H4 (cell line): ENCODE measurements at regions not wholly inside any gene's neighbourhood (a gene's known extent, or its start where the extent isn't known, plus 50 kb on each side); places are given as distances from the start of the nearest gene placed in this dataset.

ENCODE experiments used
- DNase-seq: peaks from one replicate; pipeline ENCODE4 v3.0.0-alpha.2; 2015; ENCODE audit warnings: low spot score

DNA sequence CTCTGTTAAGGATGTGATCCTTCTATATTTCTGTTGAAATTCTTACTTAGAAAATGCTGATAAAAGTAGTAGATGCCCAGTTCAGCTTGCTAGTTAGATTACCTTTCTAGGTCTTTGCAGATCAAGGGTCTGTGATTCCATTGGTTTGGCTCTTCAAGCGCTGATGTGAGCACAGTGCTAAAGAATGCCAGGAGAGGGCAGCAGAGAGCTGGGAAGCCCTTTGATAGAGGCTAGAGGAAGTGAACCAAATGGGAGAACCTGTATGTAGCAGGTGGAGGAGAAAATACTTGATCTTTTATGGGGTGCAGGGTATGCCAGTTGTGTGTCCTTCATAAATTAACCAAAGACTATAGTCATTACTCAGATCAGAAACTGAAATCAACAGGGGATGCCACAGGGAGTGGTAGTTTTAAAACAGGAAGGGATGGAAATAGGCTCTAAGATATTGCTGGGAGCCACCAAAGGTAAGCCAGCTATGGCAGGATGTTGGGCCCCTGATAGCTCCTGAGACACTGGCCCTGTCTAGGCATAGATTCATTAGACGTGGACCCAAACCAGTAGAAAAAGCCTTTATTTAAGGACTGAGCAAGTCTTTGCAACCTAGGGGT lies 677.4 kb downstream of the SQOR start:
- peak; percentile 58 for DNase-seq

DNA sequence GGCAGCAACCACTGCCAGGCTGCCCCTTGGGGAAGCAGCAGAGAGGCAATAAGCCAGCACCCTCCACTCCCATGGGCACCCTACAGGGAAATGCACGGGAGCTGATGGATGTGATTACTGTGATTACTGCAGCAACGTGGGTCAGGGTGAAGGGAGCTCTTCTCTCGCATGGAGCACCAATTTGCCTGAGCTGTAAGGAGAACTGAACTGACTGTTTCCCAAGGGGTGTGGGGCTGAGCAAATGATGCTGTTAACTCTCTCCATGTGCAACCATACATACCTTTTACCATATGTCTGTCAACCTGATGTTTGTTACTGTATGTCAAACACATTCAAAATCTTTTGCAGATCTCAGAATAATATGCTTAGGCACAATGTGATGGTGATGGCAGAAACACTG lies 680.6 kb downstream of the SQOR start:
- DNase-seq = no peak

DNA sequence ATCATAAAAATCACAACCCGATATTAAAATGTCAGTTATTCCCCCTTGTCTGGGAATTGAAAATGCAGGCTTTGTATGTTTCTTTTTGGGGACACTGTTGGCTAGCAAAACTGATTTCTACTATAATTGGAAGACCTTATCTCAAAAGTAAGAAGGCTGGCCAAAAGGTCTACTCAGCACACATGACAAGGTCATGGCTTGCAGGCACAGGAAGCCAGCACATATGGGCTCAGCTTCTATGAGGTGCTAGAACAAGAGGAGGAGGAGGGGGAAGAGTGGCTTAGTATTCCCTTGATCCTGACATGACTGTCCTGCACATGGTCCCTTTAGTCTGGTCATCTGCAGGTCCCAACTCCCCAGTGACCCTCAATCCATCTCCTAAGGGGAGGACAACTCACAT lies 681.2 kb downstream of the SQOR start:
- no peak for DNase-seq

DNA sequence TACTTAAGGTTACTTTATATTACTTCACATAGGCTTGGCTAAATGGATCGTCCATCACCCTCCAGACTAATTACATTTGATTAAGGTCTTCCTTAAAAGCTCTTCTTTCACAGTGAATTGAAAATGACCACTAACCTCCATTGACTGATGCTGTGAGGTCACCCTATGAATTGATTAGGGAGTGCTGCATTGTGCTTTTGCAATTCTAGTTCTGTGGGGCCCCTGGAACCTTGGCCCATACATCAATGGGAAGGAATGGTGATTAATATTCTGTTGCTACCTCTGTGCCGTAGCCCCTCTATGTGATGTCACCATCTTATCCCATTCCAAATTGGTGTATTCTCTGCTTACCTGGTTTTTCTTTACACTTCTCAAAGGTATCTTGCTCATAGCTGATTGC lies 682.2 kb downstream of the SQOR start:
- DNase-seq = no peak

DNA sequence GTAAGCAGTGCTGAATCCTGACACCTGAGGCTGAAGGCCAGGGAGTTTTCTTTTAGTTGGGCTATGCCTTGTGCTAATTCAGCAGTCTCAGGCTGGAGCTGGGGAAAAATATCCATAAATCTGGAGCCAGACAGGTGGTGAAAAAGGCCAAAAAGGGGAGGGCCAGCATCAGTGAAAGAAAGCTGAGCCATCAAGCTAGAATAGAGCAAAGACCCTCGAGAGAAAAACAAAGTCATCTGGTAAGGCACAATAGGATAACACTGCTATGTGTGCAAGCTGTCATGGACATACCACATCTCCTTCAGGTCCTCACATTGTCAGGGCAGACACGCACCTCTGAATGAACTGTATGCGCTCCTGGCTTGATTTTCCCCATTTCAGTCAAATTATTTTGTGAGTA lies 687.9 kb downstream of the SQOR start:
- DNase-seq = no peak

DNA sequence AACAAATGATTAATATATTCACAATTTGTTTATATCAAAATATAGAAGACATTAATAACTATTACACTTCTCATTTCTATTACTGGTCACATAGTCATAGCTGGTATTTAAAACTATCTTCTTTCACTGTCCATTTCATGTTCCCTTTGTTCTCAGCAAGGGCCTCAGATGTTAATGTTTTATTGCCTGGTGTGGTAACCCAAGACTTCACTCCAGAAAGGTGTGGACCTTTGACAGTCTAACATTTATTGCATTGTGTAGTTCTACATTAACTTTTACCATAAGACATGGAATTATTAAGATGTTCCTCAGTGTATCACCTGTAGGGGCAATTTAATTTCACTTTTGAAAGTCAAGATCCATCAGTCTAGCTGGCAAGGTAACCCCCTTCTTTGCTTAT lies 691.3 kb downstream of the SQOR start:
- DNase-seq = no peak

DNA sequence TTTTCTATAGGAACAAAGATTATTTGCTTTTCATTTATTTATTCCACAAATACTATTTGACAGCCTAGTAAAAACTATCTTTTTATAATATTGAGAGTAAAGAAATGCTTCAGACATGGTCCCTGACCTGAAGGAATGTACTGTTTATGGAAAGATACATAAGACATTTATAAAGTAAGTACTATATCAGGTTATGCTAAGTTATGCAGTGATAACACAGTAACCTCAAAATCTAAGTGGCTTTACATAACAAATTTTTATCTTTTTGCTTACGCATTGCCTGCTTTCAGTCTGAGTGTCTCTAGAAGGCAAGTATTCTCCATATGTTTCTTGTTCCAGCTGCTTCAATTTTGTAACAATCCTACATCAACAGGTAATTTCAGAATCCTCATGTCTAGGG lies 694.0 kb downstream of the SQOR start:
- no peak for DNase-seq

DNA sequence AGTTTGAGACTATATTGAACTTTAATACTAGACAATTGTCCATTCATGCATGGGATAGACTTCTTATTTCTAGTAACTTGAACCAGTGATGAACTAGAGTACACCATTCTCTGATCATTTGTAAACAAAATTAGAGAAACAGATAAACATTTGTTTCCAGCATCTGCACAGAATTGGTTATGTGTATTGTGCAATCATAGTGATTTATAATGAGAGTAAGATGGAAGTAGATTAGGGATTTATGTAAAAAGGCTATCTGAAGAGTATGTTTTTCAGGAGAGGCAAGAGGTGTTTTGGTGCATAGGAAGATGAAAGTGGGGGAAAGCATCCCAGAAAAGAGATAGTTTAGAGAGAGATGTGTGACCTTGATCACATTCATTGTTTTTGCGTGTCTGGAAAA lies 695.0 kb downstream of the SQOR start:
- no peak for DNase-seq

DNA sequence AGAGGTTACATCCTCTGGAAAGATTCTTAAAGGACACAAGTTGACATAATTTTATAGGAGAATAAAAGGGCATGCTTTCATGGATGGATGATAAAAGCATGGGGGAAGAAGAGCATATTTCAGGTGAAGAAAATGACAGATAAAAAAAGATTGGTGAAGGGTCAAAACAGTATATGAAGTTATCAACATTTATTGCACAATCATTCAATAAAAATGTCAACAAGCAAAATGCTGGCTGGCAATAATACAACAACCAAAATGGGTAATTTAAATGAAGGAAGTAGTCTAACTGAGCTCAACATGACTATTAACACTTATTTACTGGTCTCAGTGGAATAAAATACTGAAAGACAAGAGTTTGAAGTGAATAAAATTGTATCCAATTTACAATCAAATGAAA lies 696.7 kb downstream of the SQOR start:
- no peak for DNase-seq

DNA sequence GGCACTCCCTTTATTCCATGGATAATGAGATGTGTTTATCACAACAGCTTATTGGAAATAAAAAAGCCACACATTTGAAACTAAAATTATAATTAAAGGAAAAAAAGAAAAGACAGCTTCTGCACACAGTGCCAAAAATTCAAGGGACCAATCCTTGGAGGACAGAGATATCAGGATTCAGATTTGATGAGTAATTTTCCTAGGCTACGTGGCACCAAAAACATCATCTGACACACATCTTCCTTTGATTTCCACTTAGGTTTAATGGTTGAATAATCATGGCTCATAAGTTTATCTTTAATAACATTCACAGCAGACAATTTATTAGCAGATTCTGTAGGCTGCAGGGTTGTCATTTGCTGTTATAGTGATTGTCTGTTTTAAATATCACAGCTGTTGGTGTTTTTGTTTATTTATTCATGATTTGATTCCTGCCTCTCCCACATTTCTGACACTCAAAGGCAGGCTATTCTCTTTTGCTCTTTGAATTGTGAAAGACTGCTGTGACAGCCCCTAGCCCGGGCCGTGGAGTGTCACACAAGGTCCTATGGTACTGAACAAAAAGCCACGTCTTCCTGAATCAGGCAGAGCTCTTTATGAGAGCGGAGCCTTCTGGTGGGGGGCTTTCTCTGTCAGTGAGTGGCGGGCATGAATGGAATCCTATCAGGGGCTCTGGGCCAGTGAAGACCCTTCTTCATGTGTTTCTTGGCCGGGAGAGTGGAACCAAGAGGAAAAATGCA lies 708.5 kb downstream of the SQOR start:
- no peak for DNase-seq

DNA sequence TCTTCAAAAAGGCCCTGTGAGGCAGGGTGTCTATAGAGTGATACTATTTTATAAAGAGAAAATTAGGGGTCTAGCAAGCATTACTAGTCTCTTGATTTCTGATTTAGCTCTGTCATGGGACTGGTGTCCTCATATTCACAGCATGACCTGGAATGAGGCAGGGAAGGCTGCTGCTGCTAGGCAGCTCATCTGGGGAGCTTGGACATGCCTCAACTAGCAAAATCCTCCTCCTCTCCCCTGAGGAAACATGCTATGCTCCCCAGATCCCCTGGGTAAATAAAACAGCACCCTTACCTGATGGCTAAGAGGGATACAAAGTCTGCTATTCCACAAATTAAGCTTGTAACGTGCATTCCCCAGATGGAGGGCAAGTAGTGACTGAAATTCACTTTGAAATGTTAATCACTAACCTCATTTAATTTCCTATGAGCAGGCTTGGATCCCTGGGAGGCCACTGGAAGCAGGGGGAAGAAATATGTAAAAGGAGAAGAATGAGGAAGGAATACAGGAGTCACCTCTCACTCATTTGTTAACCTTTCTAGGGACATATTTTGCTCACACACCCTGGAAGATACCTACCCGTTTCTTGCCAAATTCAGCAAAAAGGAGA lies 709.4 kb downstream of the SQOR start:
- DNase-seq = no peak

DNA sequence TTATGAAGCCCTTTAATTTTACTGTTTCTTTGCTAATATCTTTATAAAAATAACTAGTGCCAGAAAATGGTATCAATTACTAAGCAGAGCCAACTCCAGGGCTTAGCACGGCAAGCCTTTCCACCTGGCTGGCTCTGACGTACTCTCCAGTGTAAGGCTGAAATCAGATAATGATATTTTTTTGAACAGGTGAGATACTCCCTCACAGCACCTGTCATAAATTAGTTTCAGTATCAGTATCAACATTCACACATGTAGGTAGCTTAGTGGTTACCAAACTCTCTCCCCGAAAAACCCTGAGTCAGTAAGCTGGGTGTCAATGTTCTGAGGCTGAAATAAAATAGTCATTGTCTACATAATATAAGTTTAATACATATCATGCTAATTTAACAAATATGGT lies 710.1 kb downstream of the SQOR start:
- DNase-seq = no peak

DNA sequence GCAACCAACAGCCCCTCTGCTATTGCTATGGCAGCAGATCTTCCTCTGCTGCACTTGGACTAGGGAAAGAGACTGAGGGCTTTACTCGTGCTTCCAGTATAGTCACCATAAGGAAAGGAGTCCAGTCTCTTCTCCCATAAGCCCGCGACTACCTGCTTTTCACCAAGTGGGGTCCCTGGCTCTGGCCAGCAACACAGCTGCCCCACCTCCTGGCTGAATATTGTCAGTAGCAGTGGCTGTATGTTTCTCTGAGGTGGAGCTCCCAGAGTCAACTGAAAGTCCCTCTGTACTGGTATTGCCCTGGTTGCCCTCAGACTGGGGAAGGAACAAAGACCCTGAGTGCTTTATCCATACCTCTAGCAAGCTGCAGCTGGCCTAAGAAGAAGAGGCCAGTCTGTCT lies 719.6 kb downstream of the SQOR start:
- no peak for DNase-seq

DNA sequence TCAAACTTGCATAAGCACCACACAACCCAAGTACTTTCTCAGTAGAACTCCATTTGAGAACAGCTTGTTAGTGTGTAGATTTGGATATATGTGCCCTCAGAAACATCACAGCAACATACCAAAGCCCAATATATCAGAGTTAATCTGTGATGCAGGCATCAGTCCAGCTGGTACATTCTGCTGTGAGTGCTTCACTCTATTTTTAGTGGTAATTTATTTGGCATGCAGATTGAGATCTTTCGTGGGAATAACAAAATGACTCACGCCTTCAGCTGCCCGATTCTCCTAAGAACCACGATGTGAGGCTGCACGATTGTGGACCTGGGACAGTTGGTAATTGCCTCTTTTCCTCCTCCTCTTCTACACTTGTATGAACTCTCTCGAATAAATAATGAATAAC lies 730.7 kb downstream of the SQOR start:
- peak; percentile 51 for DNase-seq

DNA sequence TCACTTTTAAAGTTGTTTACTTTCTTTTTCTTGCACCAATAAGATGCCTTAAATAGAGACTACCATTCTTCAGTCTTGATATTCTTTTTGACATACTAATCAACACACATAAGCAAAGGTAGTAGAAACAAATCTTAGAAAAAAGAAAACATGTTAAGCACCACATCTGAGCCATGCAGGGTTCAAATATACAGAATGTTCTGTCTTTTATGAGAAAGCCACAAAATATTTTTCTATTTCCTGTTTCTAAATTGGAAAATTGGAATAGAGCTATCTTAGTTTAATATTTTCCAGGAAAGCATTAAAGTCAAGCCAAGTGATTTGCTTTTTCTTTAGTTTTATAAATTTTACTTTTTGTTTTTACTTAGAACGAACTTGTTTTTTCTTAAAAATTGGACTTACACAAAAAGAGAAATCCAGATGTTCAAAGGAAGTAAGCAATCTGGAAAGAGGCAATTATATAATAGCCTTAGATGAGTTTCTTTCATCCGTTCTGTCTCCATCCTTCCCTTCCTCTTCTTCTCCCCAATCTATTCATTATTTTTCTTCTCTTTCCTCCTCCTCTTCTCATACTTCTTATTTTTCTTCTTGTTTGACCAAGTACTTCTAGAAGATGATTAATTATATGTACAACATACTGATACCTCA lies 731.7 kb downstream of the SQOR start:
- no peak for DNase-seq

DNA sequence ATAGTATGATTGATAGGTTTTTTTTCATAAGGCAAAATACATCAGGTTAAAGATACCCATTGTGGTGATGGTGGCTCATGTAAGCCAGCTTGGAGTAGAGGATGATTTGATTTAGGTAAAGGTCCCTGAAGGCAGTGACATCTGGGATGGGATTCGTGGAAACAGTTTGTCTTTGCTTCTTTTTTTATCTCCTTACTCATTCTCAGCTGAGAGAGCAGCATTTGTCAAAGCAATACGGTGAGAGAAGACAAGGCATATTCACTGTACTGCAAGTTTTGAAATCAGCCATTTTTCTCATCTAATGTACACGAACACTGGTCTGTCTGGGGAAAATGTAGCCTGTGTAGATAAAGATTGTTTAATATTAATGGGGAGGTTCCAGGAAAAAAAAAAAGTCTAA lies 749.1 kb downstream of the SQOR start:
- DNase-seq = no peak

DNA sequence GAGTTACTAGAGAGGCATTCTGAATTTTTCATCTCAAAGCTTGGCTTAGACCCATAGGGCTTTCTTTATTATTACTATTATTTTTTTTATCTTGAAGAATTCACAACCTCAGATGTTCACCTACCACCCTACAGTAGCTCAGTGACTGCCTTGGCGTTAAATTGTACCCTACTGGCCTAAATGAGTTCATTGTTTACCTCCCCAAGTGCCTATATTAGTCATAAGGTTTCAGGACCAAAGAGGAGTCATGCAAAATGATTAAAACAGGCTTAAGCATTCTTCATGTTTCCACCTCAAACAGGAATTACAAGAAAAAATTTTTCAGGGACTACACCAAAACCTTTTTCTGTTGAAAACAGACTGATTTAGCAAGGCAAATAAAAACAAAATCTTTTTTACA lies 751.5 kb downstream of the SQOR start:
- peak; percentile 17 for DNase-seq

DNA sequence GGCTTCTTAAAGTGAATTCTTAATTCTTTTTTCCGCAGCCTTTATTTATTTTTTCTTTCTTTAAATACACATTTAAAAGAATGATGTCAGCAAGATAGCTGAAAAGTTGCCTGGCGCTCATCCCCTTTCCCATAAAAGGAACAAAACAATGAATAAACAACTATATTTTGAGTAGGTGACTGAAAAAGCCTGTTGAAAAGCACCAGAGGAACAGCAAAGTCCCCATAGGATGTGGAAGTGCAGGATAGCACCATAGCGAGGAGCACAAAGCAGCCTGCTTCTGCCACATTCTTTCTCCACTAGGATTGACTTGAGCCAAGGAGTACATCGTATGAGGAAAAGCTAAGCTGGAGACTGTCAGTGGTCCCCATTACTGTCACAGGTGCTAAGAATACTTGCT lies 754.9 kb downstream of the SQOR start:
- no peak for DNase-seq

DNA sequence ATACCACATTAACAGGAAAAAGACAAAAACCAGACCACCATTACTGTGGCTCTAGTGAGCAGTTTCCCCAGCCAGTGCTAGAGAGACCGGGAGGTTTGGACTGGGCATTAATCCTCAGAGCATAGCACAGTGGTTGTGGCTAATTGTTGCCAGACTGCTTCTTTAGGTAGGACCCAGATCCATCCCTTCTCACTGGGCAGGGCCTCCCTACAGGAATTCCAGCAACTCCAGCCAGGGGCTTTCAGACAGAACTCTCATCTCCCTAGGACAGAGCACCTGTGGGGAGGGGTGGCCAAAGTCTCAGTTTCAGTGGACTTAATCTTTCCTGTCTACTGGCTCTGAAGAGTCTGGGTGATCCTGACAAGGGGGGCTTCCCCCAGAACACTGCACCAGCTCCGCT lies 759.6 kb downstream of the SQOR start:
- no peak for DNase-seq

DNA sequence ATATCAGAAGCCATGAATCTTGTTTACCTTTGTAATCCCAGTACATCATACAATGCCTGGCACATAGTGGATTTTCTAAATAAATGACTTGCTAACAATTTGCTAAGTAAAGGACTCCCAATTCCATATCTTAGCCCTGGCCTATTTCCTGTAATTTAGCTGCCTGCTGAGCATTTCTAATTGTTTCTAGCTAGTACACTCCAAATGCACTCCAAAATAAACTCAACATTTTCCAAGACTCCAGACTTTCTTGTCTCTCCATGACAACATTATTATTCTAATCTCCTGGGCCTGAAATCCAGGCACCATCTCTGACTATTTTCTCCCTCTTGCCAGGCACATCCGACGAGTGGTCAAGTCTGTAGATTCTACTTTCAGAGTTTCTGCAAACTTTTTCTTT lies 773.5 kb downstream of the SQOR start:
- no peak for DNase-seq

DNA sequence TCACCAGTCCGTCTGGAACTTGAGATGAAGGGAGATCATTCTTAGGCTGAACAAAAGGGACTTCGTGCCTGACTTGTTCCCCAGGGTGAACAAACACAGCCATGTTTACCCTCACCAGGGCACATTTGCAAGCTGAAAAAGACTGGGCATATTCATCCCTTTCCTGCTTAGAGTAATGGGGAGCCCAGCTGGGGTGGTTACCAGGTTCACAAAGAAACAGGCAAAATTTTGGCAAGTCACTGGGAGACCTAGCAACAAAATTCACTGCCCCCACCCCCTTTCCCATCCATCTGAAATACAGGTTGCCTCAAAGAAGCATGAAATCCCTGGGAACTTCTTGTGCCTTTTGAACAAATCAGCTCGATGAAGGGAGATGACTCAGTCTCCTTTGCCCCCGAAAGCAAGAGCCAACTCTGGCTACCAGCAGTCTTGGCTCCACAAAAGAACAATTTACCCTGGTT lies 775.0 kb downstream of the SQOR start:
- no peak for DNase-seq

DNA sequence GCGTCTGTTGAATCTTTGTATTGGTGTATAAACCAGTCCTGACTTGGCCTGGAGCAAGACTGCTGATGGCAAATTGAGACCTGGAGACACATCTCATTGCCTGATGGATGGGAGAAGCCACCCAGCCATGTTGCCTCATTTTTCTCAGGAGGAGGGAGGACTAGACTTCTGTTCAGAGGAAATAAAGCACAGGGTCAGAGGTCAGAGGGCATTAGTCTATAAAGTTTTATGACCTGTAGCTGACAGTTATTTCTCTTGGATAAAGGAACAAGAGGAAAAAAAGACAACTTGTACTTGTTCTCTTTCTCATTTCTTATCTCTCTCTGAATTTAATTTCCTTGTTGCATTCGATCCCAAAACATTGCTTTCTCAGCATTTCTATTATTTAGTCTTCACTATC lies 775.9 kb downstream of the SQOR start:
- DNase-seq = no peak

DNA sequence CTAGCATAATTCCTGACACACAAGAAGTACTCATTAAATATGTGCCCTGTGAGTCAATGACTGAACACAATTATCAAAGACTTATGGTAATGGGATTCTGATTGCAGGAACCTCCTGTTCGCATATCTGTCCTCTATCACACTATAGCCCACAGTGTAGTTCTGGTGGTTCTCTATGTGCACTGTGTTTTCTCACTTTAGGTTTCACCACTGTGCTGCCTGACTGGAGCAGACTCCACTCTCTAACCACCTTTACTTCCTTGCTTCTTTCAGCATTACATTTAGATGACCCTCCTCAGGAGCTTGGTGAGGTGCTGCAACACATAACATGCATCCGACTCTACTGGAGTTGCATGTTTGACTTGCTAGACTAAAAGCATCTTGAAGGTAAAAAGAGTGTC lies 777.1 kb downstream of the SQOR start:
- no peak for DNase-seq
